PC-9 (cell line): ENCODE measurements at regions not wholly inside any gene's neighbourhood (a gene's known extent, or its start where the extent isn't known, plus 50 kb on each side); places are given as distances from the start of the nearest gene placed in this dataset.

Experiments used
- EZH2 ChIP-seq: fragments of 200-600 bp; sonication (generic); IDR thresholded peaks from 2 replicates; pipeline ENCODE4 v1.8.0; 2017; ENCODE audit warnings: antibody characterized with exemption, low read depth
- TF ChIP-seq, protein P1 (sequence below): fragments of 200-600 bp; sonication (generic); conservative IDR thresholded peaks from 2 replicates; pipeline ENCODE4 v1.6.1; 2017; ENCODE audit warnings: mixed run types, antibody characterized with exemption, mild to moderate bottlenecking, moderate library complexity

DNA sequence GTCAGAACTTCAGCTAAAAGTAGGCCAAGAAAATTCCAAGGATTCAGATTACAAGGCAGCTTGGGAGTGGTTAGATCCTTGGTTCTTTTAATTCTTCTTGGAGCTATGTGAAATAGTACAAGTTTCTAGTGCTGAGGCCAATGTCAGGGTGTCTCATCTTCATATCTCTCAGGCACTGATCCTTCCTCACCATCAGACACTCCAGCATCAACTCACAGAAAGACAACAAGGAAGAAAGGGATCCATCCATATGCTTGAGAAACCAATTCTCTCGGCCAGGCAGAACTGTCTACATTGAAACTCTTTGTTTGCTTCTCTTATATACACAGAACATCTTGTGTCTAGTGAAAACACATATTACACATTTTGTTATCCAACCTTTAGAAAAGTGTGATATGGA, 362.1 kb upstream of the CCNH start:
- TF ChIP-seq, protein P1, sequence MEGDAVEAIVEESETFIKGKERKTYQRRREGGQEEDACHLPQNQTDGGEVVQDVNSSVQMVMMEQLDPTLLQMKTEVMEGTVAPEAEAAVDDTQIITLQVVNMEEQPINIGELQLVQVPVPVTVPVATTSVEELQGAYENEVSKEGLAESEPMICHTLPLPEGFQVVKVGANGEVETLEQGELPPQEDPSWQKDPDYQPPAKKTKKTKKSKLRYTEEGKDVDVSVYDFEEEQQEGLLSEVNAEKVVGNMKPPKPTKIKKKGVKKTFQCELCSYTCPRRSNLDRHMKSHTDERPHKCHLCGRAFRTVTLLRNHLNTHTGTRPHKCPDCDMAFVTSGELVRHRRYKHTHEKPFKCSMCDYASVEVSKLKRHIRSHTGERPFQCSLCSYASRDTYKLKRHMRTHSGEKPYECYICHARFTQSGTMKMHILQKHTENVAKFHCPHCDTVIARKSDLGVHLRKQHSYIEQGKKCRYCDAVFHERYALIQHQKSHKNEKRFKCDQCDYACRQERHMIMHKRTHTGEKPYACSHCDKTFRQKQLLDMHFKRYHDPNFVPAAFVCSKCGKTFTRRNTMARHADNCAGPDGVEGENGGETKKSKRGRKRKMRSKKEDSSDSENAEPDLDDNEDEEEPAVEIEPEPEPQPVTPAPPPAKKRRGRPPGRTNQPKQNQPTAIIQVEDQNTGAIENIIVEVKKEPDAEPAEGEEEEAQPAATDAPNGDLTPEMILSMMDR, result no peak
- no peak for TF ChIP-seq EZH2
